ENCODE measurements at regions not wholly inside any gene's neighbourhood (a gene's known extent, or its start where the extent isn't known, plus 50 kb on each side); places are given as distances from the start of the nearest gene placed in this dataset.

- Histone ChIP-seq H2AFZ (ENCODE audit: low read depth) (no peak overlapping the region), H3K79me2 (ENCODE audit: insufficient read depth, low read depth) (no peaks in the 10 kb centered on the region), H3K4me3 (IDR thresholded peaks at IDR 0.05; ENCODE audit: insufficient read depth, low read depth, low read length) (no peak overlapping the region), H3K36me3 (ENCODE audit: insufficient read depth) (no peaks in the 10 kb centered on the region), H3K27ac (no peak overlapping the region), H3K4me1 (ENCODE audit: low read depth, poor library complexity, severe bottlenecking) (no peaks in the 10 kb centered on the region), H3K4me2 (no peak overlapping the region), H3K27me3 (ENCODE audit: insufficient read depth, low read depth) (no peaks in the 10 kb centered on the region), H4K20me1 (ENCODE audit: insufficient read depth) (no peaks in the 10 kb centered on the region), H3K9ac (no peak overlapping the region)
- no peak for TF ChIP-seq CTCF (conservative IDR thresholded peaks at IDR 0.05; ENCODE audit: low read depth, low read length)
Observed at GRCh38 chr11:92376680-92377079, 152.1 kb downstream of the FAT3 start.

GRCh38 chr11:92380882-92381281 is 156.3 kb downstream of the FAT3 start:
- Histone ChIP-seq H4K20me1 (ENCODE audit: insufficient read depth) (no peaks in the 10 kb centered on the region), H2AFZ (ENCODE audit: low read depth) (no peak overlapping the region), H3K36me3 (ENCODE audit: insufficient read depth) (no peaks in the 10 kb centered on the region), H3K27me3 (ENCODE audit: insufficient read depth, low read depth) (no peaks in the 10 kb centered on the region), H3K4me1 (ENCODE audit: low read depth, poor library complexity, severe bottlenecking) (no peaks in the 10 kb centered on the region), H3K4me3 (IDR thresholded peaks at IDR 0.05; ENCODE audit: insufficient read depth, low read depth, low read length) (no peak overlapping the region), H3K27ac (no peak overlapping the region), H3K4me2 (no peak overlapping the region), H3K9ac (no peak overlapping the region), H3K79me2 (ENCODE audit: insufficient read depth, low read depth) (no peaks in the 10 kb centered on the region)
- no peak for TF ChIP-seq CTCF (conservative IDR thresholded peaks at IDR 0.05; ENCODE audit: low read depth, low read length)

- no peaks in the 10 kb centered on the region for H3K4me1 ChIP-seq (ENCODE audit: low read depth, poor library complexity, severe bottlenecking)
- H3K27ac ChIP-seq: no peak overlapping the region
- H2AFZ ChIP-seq (ENCODE audit: low read depth): no peak overlapping the region
- no peaks in the 10 kb centered on the region for H3K27me3 ChIP-seq (ENCODE audit: insufficient read depth, low read depth)
- H3K4me3 ChIP-seq (IDR thresholded peaks at IDR 0.05; ENCODE audit: insufficient read depth, low read depth, low read length): no peak overlapping the region
- TF ChIP-seq CTCF (conservative IDR thresholded peaks at IDR 0.05; ENCODE audit: low read depth, low read length): no peak
- H3K9ac ChIP-seq: no peak overlapping the region
- no peaks in the 10 kb centered on the region for H3K36me3 ChIP-seq (ENCODE audit: insufficient read depth)
- H4K20me1 ChIP-seq (ENCODE audit: insufficient read depth): no peaks in the 10 kb centered on the region
- H3K79me2 ChIP-seq (ENCODE audit: insufficient read depth, low read depth): no peaks in the 10 kb centered on the region
- H3K4me2 ChIP-seq: no peak overlapping the region
Observed at GRCh38 chr11:92382311-92382710, 157.7 kb downstream of the FAT3 start.

GRCh38 chr11:92383430-92383829 is 158.8 kb downstream of the FAT3 start:
- no peaks in the 10 kb centered on the region for H3K27me3 ChIP-seq (ENCODE audit: insufficient read depth, low read depth)
- no peak overlapping the region for H2AFZ ChIP-seq (ENCODE audit: low read depth)
- no peak overlapping the region for H3K4me3 ChIP-seq (IDR thresholded peaks at IDR 0.05; ENCODE audit: insufficient read depth, low read depth, low read length)
- H3K79me2 ChIP-seq (ENCODE audit: insufficient read depth, low read depth): no peaks in the 10 kb centered on the region
- H3K4me2 ChIP-seq: no peak overlapping the region
- no peak overlapping the region for H3K9ac ChIP-seq
- no peaks in the 10 kb centered on the region for H4K20me1 ChIP-seq (ENCODE audit: insufficient read depth)
- no peak overlapping the region for H3K27ac ChIP-seq
- no peak for TF ChIP-seq CTCF (conservative IDR thresholded peaks at IDR 0.05; ENCODE audit: low read depth, low read length)
- H3K36me3 ChIP-seq (ENCODE audit: insufficient read depth): no peaks in the 10 kb centered on the region
- no peaks in the 10 kb centered on the region for H3K4me1 ChIP-seq (ENCODE audit: low read depth, poor library complexity, severe bottlenecking)

GRCh38 chr11:92384358-92384757 is 159.7 kb downstream of the FAT3 start:
- no peak overlapping the region for H3K9ac ChIP-seq
- no peak overlapping the region for H3K4me2 ChIP-seq
- H2AFZ ChIP-seq (ENCODE audit: low read depth): no peak overlapping the region
- TF ChIP-seq CTCF (conservative IDR thresholded peaks at IDR 0.05; ENCODE audit: low read depth, low read length): no peak
- H3K4me1 ChIP-seq (ENCODE audit: low read depth, poor library complexity, severe bottlenecking): no peaks in the 10 kb centered on the region
- no peaks in the 10 kb centered on the region for H4K20me1 ChIP-seq (ENCODE audit: insufficient read depth)
- no peak overlapping the region for H3K27ac ChIP-seq
- no peak overlapping the region for H3K4me3 ChIP-seq (IDR thresholded peaks at IDR 0.05; ENCODE audit: insufficient read depth, low read depth, low read length)
- H3K27me3 ChIP-seq (ENCODE audit: insufficient read depth, low read depth): no peaks in the 10 kb centered on the region
- no peaks in the 10 kb centered on the region for H3K36me3 ChIP-seq (ENCODE audit: insufficient read depth)
- H3K79me2 ChIP-seq (ENCODE audit: insufficient read depth, low read depth): no peaks in the 10 kb centered on the region
